Hepatocyte (in vitro differentiated cells): ENCODE measurements at regions not wholly inside any gene's neighbourhood (a gene's known extent, or its start where the extent isn't known, plus 50 kb on each side); places are given as distances from the start of the nearest gene placed in this dataset.
A peak's percentile ranks its signal among the peaks of the same experiment; 100 is the strongest.

Experiments used
- DNase-seq: peaks from one replicate; pipeline ENCODE4 v3.0.0-alpha.2; 2016; ENCODE audit warnings: low spot score
- H2AFZ ChIP-seq: fragments of 200-600 bp; sonication (generic); 2 replicates; pipeline ENCODE4 v1.6.0; 2016; ENCODE audit warnings: antibody characterized with exemption, mild to moderate bottlenecking
- H3K27ac ChIP-seq: fragments of 200-600 bp; sonication (generic); 2 replicates; pipeline ENCODE4 v1.5.1; 2016; ENCODE audit warnings: mild to moderate bottlenecking
- H3K27me3 ChIP-seq: fragments of 200-600 bp; sonication (generic); 2 replicates; pipeline ENCODE4 v1.6.1; 2016
- H3K36me3 ChIP-seq: fragments of 200-600 bp; sonication (generic); replicated peaks from 2 replicates; pipeline ENCODE4 v1.5.1; 2016; ENCODE audit warnings: low read depth; ENCODE audit not compliant: insufficient read depth
- H3K4me1 ChIP-seq: fragments of 200-600 bp; sonication (generic); 2 replicates; pipeline ENCODE4 v1.5.1; 2016; ENCODE audit warnings: mild to moderate bottlenecking, moderate library complexity; ENCODE audit not compliant: insufficient read depth
- H3K4me2 ChIP-seq: fragments of 200-600 bp; sonication (generic); 2 replicates; pipeline ENCODE4 v1.6.0; 2016
- H3K4me3 ChIP-seq: fragments of 200-600 bp; sonication (generic); 2 replicates; pipeline ENCODE4 v1.5.1; 2016; ENCODE audit warnings: mild to moderate bottlenecking
- H3K79me2 ChIP-seq: fragments of 200-600 bp; sonication (generic); 2 replicates; pipeline ENCODE4 v1.6.0; 2017; ENCODE audit warnings: mild to moderate bottlenecking
- H3K9me2 ChIP-seq: fragments of 200-600 bp; sonication (generic); replicated peaks from 2 replicates; pipeline ENCODE4 v1.6.0; 2017; ENCODE audit warnings: mild to moderate bottlenecking; ENCODE audit not compliant: insufficient read depth
- H3K9me3 ChIP-seq: fragments of 200-600 bp; sonication (generic); 2 replicates; pipeline ENCODE4 v1.5.1; 2016; ENCODE audit warnings: low read depth, mild to moderate bottlenecking
- H4K20me1 ChIP-seq: fragments of 200-600 bp; sonication (generic); 2 replicates; pipeline ENCODE4 v1.6.0; 2016; ENCODE audit warnings: mild to moderate bottlenecking; ENCODE audit not compliant: insufficient read depth, poor library complexity, severe bottlenecking
- CTCF ChIP-seq: fragments of 200-600 bp; sonication (generic); IDR thresholded peaks from 2 replicates; pipeline ENCODE4 v1.5.1; 2016; ENCODE audit warnings: antibody characterized with exemption, mild to moderate bottlenecking; ENCODE audit not compliant: poor library complexity
- EZH2 ChIP-seq: fragments of 200-600 bp; sonication (generic); IDR thresholded peaks from 2 replicates; pipeline ENCODE4 v1.6.1; 2016; ENCODE audit warnings: antibody characterized with exemption, mild to moderate bottlenecking, borderline replicate concordance
- EZH2phosphoT487 ChIP-seq: fragments of 200-600 bp; sonication (generic); IDR thresholded peaks from one replicate; pipeline ENCODE4 v1.6.1; 2018; ENCODE audit warnings: antibody characterized with exemption, mild to moderate bottlenecking, low read depth, moderate library complexity; ENCODE audit not compliant: unreplicated experiment, severe bottlenecking
- WGBS: methylation state at CpG from one replicate; pipeline ENCODE4 v1.1.6; 2016; ENCODE audit warnings: low lambda C conversion rate; ENCODE audit errors: missing lambda C conversion rate; 5-methylcytosine and 5-hydroxymethylcytosine counted together

- no peaks in the 10 kb centered on the region for H3K4me1 ChIP-seq
- no peaks in the 10 kb centered on the region for H3K36me3 ChIP-seq
- peaks cover 13% of the 10 kb centered on the region for H3K27me3 ChIP-seq
- peaks cover 38% of the 10 kb centered on the region for H3K79me2 ChIP-seq
- no peak overlapping the region for H3K4me3 ChIP-seq
- no peaks in the 10 kb centered on the region for H4K20me1 ChIP-seq
- no peak for DNase-seq
- H3K27ac ChIP-seq: no peak overlapping the region
- TF ChIP-seq EZH2: no peak
- no peak for TF ChIP-seq EZH2phosphoT487
- TF ChIP-seq CTCF: no peak
- no peaks in the 10 kb centered on the region for H3K9me2 ChIP-seq
- WGBS: 91% methylated on average over 5 of the region's 5 CpGs
- H2AFZ ChIP-seq: no peak overlapping the region
- H3K4me2 ChIP-seq: no peak overlapping the region
- H3K9me3 ChIP-seq: no peaks in the 10 kb centered on the region
These were observed 73.8 kb upstream of the IFNE start for GRCh38 chr9:21555911-21556310.

- H3K4me1 ChIP-seq: no peaks in the 10 kb centered on the region
- no peak overlapping the region for H3K4me3 ChIP-seq
- DNase-seq: no peak
- H3K27me3 ChIP-seq: peaks cover 13% of the 10 kb centered on the region
- no peaks in the 10 kb centered on the region for H3K9me2 ChIP-seq
- no peak overlapping the region for H2AFZ ChIP-seq
- H3K9me3 ChIP-seq: no peaks in the 10 kb centered on the region
- peak overlapping the region; percentile 89 for H3K4me2 ChIP-seq
- H3K79me2 ChIP-seq: peaks cover 37% of the 10 kb centered on the region
- no peak for TF ChIP-seq EZH2phosphoT487
- TF ChIP-seq EZH2: no peak
- TF ChIP-seq CTCF: no peak
- no peak overlapping the region for H3K27ac ChIP-seq
- H4K20me1 ChIP-seq: no peaks in the 10 kb centered on the region
- 86% methylated on average over 4 of the region's 4 CpGs for WGBS
- no peaks in the 10 kb centered on the region for H3K36me3 ChIP-seq
These were observed 74.7 kb upstream of the IFNE start for GRCh38 chr9:21556581-21557427.

GRCh38 chr9:21557428-21557768, 75.3 kb upstream of the IFNE start:
- no peak overlapping the region for H3K27ac ChIP-seq

More at GRCh38 chr9:21557428-21557768, 75.3 kb upstream of the IFNE start:
- peaks cover 13% of the 10 kb centered on the region for H3K27me3 ChIP-seq
- TF ChIP-seq EZH2phosphoT487 (no peak), CTCF (no peak), EZH2 (no peak)
- no peaks in the 10 kb centered on the region for H3K9me2 ChIP-seq
- no peaks in the 10 kb centered on the region for H3K9me3 ChIP-seq
- H4K20me1 ChIP-seq: no peaks in the 10 kb centered on the region
- no peaks in the 10 kb centered on the region for H3K36me3 ChIP-seq
- no peak overlapping the region for H2AFZ ChIP-seq
- WGBS: 97% methylated on average over 1 of the region's 1 CpG
- peaks cover 37% of the 10 kb centered on the region for H3K79me2 ChIP-seq
- H3K4me1 ChIP-seq: no peaks in the 10 kb centered on the region
- peak overlapping the region; percentile 89 for H3K4me2 ChIP-seq
- DNase-seq: no peak
- no peak overlapping the region for H3K4me3 ChIP-seq
